Ovary (tissue), 3 donors: ENCODE measurements at regions not wholly inside any gene's neighbourhood (a gene's known extent, or its start where the extent isn't known, plus 50 kb on each side); places are given as distances from the start of the nearest gene placed in this dataset.

Experiments
- CTCF ChIP-seq, 3 donors: fragments of 450-650 bp in 2 of 3; fragments of 200-600 bp in 1 of 3; IDR thresholded peaks; one replicate each; pipeline versions ENCODE4 v1.5.1 to v1.8.0; 2016 to 2022; ENCODE audit warnings: antibody characterized with exemption in 3 of 3, mild to moderate bottlenecking in 1 of 3
- EP300 ChIP-seq: sonication (generic); formaldehyde crosslinking; IDR thresholded peaks from one replicate; pipeline ENCODE4 v1.6.1; 2017; ENCODE audit warnings: antibody characterized with exemption
- donor health status: DM: no; HTN: no; CAD: no.

- TF ChIP-seq CTCF (IDR thresholded peaks at IDR 0.05) = no peak
- TF ChIP-seq EP300 = no peak
Measured at GRCh38 chr15:87477737-87478686, 778.5 kb downstream of the NTRK3 start.
